H9 (cell line): ENCODE measurements at regions not wholly inside any gene's neighbourhood (a gene's known extent, or its start where the extent isn't known, plus 50 kb on each side); places are given as distances from the start of the nearest gene placed in this dataset.

Experiments used
- DNase-seq: peaks from one replicate; pipeline ENCODE4 v3.0.0-alpha.2; 2017
- H2AFZ ChIP-seq: one replicate; pipeline ENCODE4 v1.6.1; 2013; ENCODE audit warnings: mild to moderate bottlenecking, low read length, control low read depth, moderate library complexity
- H2AK5ac ChIP-seq: 2 replicates; pipeline ENCODE4 v1.6.1; 2013; ENCODE audit warnings: low read length, control low read depth, mixed read lengths; ENCODE audit not compliant: insufficient read length
- H2BK120ac ChIP-seq: one replicate; pipeline ENCODE4 v1.6.1; 2013; ENCODE audit warnings: low read depth, mild to moderate bottlenecking, low read length, control low read depth, inconsistent platforms; ENCODE audit not compliant: poor library complexity, severe bottlenecking
- H2BK12ac ChIP-seq: 2 replicates; pipeline ENCODE4 v1.6.1; 2013; ENCODE audit warnings: low read length, control low read depth, mixed read lengths, low read depth; ENCODE audit not compliant: insufficient read length
- H2BK15ac ChIP-seq: 2 replicates; pipeline ENCODE4 v1.6.1; 2013; ENCODE audit warnings: low read depth, low read length, control low read depth
- H2BK20ac ChIP-seq: one replicate; pipeline ENCODE4 v1.6.1; 2013; ENCODE audit warnings: low read depth, mild to moderate bottlenecking, low read length, control low read depth, inconsistent platforms; ENCODE audit not compliant: poor library complexity, severe bottlenecking
- H2BK5ac ChIP-seq: 2 replicates; pipeline ENCODE4 v1.6.1; 2013; ENCODE audit warnings: low read length, control low read depth, mixed read lengths; ENCODE audit not compliant: insufficient read length
- H3K14ac ChIP-seq: 2 replicates; pipeline ENCODE4 v1.6.1; 2013; ENCODE audit warnings: low read length, control low read depth; ENCODE audit not compliant: insufficient read depth
- H3K18ac ChIP-seq: 2 replicates; pipeline ENCODE4 v1.6.1; 2013; ENCODE audit warnings: low read depth, mild to moderate bottlenecking, mixed read lengths, low read length, control low read depth; ENCODE audit not compliant: insufficient read length
- H3K23ac ChIP-seq: 2 replicates; pipeline ENCODE4 v1.6.1; 2013; ENCODE audit warnings: low read length, control low read depth, mixed read lengths, low read depth; ENCODE audit not compliant: insufficient read length
- H3K23me2 ChIP-seq: 2 replicates; pipeline ENCODE4 v1.6.1; 2013; ENCODE audit warnings: low read depth, mild to moderate bottlenecking, mixed read lengths, low read length, control low read depth; ENCODE audit not compliant: insufficient read length, poor library complexity, severe bottlenecking
- H3K27ac ChIP-seq: 2 replicates; pipeline ENCODE4 v1.5.1; 2013; ENCODE audit warnings: low read length, control low read depth, mixed read lengths, low read depth; ENCODE audit not compliant: insufficient read length
- H3K27me3 ChIP-seq: 2 replicates; pipeline ENCODE4 v1.6.1; 2013; ENCODE audit warnings: low read length, control low read depth, inconsistent platforms; ENCODE audit not compliant: insufficient read depth
- H3K4ac ChIP-seq: 2 replicates; pipeline ENCODE4 v1.6.1; 2013; ENCODE audit warnings: low read depth, mild to moderate bottlenecking, control low read depth, inconsistent platforms, low read length, moderate library complexity
- H3K4me1 ChIP-seq: 2 replicates; pipeline ENCODE4 v1.6.1; 2013; ENCODE audit warnings: low read length, control low read depth, inconsistent platforms; ENCODE audit not compliant: insufficient read depth
- H3K4me2 ChIP-seq: 2 replicates; pipeline ENCODE4 v1.6.1; 2013; ENCODE audit warnings: low read length, control low read depth, mixed read lengths; ENCODE audit not compliant: insufficient read length, insufficient read depth
- H3K56ac ChIP-seq: 2 replicates; pipeline ENCODE4 v1.6.1; 2013; ENCODE audit warnings: low read depth, mild to moderate bottlenecking, mixed read lengths, low read length, control low read depth; ENCODE audit not compliant: insufficient read length
- H3K79me1 ChIP-seq: 2 replicates; pipeline ENCODE4 v1.6.1; 2013; ENCODE audit warnings: low read depth, mild to moderate bottlenecking, moderate library complexity, low read length, control low read depth, inconsistent platforms; ENCODE audit not compliant: insufficient read depth, poor library complexity, severe bottlenecking
- H3K79me2 ChIP-seq: 2 replicates; pipeline ENCODE4 v1.6.1; 2013; ENCODE audit warnings: low read length, control low read depth, inconsistent platforms; ENCODE audit not compliant: insufficient read depth
- H3K9ac ChIP-seq: 2 replicates; pipeline ENCODE4 v1.6.1; 2013; ENCODE audit warnings: low read length, control low read depth, mixed read lengths; ENCODE audit not compliant: insufficient read length; ENCODE audit errors: extremely low read depth
- H3K9me3 ChIP-seq: one replicate; pipeline ENCODE4 v1.6.1; 2013; ENCODE audit warnings: low read depth, low read length, inconsistent platforms; ENCODE audit not compliant: control insufficient read depth
- H3T11ph ChIP-seq: one replicate; pipeline ENCODE4 v1.6.1; 2013; ENCODE audit warnings: mild to moderate bottlenecking, low read length, control low read depth, inconsistent platforms
- H4K20me1 ChIP-seq: one replicate; pipeline ENCODE4 v1.6.1; 2013; ENCODE audit not compliant: control insufficient read depth, insufficient read length, insufficient read depth
- H4K5ac ChIP-seq: 2 replicates; pipeline ENCODE4 v1.6.1; 2013; ENCODE audit warnings: low read depth, mild to moderate bottlenecking, mixed read lengths, low read length, control low read depth; ENCODE audit not compliant: insufficient read length
- H4K8ac ChIP-seq: replicated peaks from 2 replicates; pipeline ENCODE4 v1.6.1; 2013; ENCODE audit warnings: low read length, control low read depth, mixed read lengths, low read depth; ENCODE audit not compliant: insufficient read length
- H4K91ac ChIP-seq: 2 replicates; pipeline ENCODE4 v1.6.1; 2013; ENCODE audit warnings: low read depth, mild to moderate bottlenecking, moderate library complexity, mixed read lengths, low read length, control low read depth; ENCODE audit not compliant: insufficient read length
- H3K27ac Mint-ChIP-seq, 3 experiments: 2 replicates in 2 of 3; 3 replicates in 1 of 3; pipeline ENCODE4 v1.8.0; 2020 to 2021; ENCODE audit warnings: mixed read lengths in 3 of 3, mild to moderate bottlenecking in 1 of 3, moderate library complexity in 1 of 3
- H3K27me3 Mint-ChIP-seq: 2 replicates; pipeline ENCODE4 v1.8.0; 2021; ENCODE audit warnings: low read depth, mild to moderate bottlenecking, moderate library complexity, mixed read lengths
- H3K36me3 Mint-ChIP-seq, 3 experiments: 2 replicates in 2 of 3; 3 replicates in 1 of 3; pipeline ENCODE4 v1.8.0; 2020 to 2021; ENCODE audit warnings: low read depth in 3 of 3, mixed read lengths in 3 of 3; ENCODE audit not compliant: insufficient read depth in 1 of 3
- H3K4me1 Mint-ChIP-seq, 2 experiments: 2 replicates each; pipeline ENCODE4 v1.8.0; 2020; ENCODE audit warnings: mixed read lengths in 2 of 2
- H3K4me3 Mint-ChIP-seq, 2 experiments: 2 replicates in 1 of 2; 3 replicates in 1 of 2; pipeline ENCODE4 v1.8.0; 2020 to 2021; ENCODE audit warnings: mild to moderate bottlenecking in 2 of 2, mixed read lengths in 2 of 2, moderate library complexity in 1 of 2
- H3K9me3 Mint-ChIP-seq, 2 experiments: 2 replicates in 1 of 2; 3 replicates in 1 of 2; pipeline ENCODE4 v1.8.0; 2020; ENCODE audit warnings: mild to moderate bottlenecking in 2 of 2, mixed read lengths in 2 of 2, moderate library complexity in 1 of 2
- WGBS: extraction: QIAGEN DNeasy Blood & Tissue Kit; methylation state at CpG from one replicate; pipeline ENCODE4 v1.1.7; 2013; ENCODE audit warnings: missing lambda C conversion rate, low lambda C conversion rate, mixed read lengths; ENCODE audit not compliant: insufficient read length; ENCODE audit errors: extremely low coverage; 5-methylcytosine and 5-hydroxymethylcytosine counted together
- TF ChIP-seq, protein P1 (sequence below): fragments of 200-600 bp; sonication (generic); conservative IDR thresholded peaks from 3 replicates; pipeline ENCODE4 v1.8.0; 2021; ENCODE audit warnings: antibody characterized with exemption, mild to moderate bottlenecking

DNA sequence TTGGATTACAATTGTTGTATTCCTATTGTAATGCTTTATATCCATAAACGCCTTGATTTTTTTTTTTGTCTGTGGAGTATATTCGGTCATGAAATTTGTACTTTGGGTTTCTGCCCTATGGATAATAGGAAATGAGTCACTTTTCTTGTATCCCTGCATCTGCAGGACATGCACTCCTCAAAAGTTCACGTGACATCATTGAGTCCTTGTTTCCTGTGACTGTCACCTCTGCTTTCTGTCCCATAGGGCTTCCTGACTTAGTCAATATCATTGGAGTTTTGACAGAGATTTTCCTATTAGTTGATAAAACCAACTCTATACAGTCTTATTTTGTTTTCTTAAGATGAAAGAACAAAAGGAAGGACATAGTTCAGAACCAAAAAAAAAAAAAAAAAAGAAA lies 356.3 kb downstream of the MAT2B start:
- Histone ChIP-seq H4K91ac (no peak overlapping the region), H2BK15ac (no peak overlapping the region), H3K4ac (no peak overlapping the region), H3K23ac (no peak overlapping the region), H4K20me1 (no peaks in the 10 kb centered on the region), H2AFZ (no peak overlapping the region), H3K4me2 (no peak overlapping the region), H3K23me2 (no peaks in the 10 kb centered on the region), H4K5ac (no peak overlapping the region), H3K56ac (no peak overlapping the region), H2BK12ac (no peak overlapping the region), H3K14ac (no peak overlapping the region), H3K9ac (no peak overlapping the region), H3K79me1 (no peaks in the 10 kb centered on the region), H2BK120ac (no peak overlapping the region), H3K79me2 (no peaks in the 10 kb centered on the region), H2BK5ac (no peak overlapping the region), H4K8ac (no peak overlapping the region), H2AK5ac (no peak overlapping the region), H3K18ac (no peak overlapping the region), H3T11ph (no peak overlapping the region), H3K4me1 (no peaks in the 10 kb centered on the region; the same call in 1 of the 2 replicates), H2BK20ac (no peak overlapping the region), H3K27ac (no peak overlapping the region), H3K9me3 (no peaks in the 10 kb centered on the region), H3K27me3 (no peaks in the 10 kb centered on the region)
- WGBS: no CpG with 5 or more reads among the region's 3 CpGs
- H3K27me3 Mint-ChIP-seq: no peaks in the 10 kb centered on the region
- H3K9me3 Mint-ChIP-seq: peaks cover 3 to 4% of the 10 kb centered on the region in 2 experiments; a peak in 3 of 5 replicates
- H3K4me1 Mint-ChIP-seq: peaks cover 3 to 4% of the 10 kb centered on the region in 2 experiments; a peak in 2 of 4 replicates
- H3K4me3 Mint-ChIP-seq: no peak overlapping the region
- TF ChIP-seq, protein P1, sequence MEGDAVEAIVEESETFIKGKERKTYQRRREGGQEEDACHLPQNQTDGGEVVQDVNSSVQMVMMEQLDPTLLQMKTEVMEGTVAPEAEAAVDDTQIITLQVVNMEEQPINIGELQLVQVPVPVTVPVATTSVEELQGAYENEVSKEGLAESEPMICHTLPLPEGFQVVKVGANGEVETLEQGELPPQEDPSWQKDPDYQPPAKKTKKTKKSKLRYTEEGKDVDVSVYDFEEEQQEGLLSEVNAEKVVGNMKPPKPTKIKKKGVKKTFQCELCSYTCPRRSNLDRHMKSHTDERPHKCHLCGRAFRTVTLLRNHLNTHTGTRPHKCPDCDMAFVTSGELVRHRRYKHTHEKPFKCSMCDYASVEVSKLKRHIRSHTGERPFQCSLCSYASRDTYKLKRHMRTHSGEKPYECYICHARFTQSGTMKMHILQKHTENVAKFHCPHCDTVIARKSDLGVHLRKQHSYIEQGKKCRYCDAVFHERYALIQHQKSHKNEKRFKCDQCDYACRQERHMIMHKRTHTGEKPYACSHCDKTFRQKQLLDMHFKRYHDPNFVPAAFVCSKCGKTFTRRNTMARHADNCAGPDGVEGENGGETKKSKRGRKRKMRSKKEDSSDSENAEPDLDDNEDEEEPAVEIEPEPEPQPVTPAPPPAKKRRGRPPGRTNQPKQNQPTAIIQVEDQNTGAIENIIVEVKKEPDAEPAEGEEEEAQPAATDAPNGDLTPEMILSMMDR: no peak
- no peak for DNase-seq
- peaks cover 0 to 5% (median 0%) of the 10 kb centered on the region in 3 experiments; a peak in 2 of 7 replicates for H3K36me3 Mint-ChIP-seq
- no peak overlapping the region; a peak in 1 of 7 replicates for H3K27ac Mint-ChIP-seq
